ENCODE measurements at regions not wholly inside any gene's neighbourhood (a gene's known extent, or its start where the extent isn't known, plus 50 kb on each side); places are given as distances from the start of the nearest gene placed in this dataset.
"Not testable (repeated sequence)": the region's sequence is repeated elsewhere in the genome, so short reads cannot be mapped to it uniquely, and the experiment has no call there.

DNA sequence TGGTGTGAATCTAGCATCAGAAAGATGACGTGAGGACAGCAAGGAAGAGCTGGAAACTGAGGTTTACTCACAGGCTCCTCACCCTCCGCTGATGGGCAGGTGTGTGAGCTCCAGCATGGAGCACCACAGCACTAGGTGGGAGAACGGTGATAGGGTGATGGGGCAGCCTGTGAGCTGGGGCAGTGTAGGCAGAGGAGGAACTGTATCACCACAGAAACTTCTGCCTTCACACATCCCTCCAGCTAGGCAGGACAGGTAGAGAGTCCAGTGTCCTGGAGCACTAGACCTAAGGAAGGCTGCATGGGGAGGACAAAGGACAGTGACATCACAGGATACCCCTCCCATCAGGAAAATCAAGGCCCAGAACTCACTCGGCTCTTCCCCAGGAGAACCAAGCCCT, 241.8 kb upstream of the PRSS58 start:
- Histone ChIP-seq H3K27me3 (no peaks in the 10 kb centered on the region), H3K27ac (no peak overlapping the region), H3K4me1 (peaks cover 0 to 20% (median 0%) of the 10 kb centered on the region in 4 donors), H3K4me3 (no peak overlapping the region), H3K9me3 (no peaks in the 10 kb centered on the region), H3K36me3 (no peaks in the 10 kb centered on the region)
- DNase-seq (ENCODE audit: low spot score in 2 of 2) = no peak
- WGBS, 2 donors = 67 to 77% methylated on average over 4 of the region's 4 CpGs
- TF ChIP-seq EP300 (IDR thresholded peaks at IDR 0.05) (no peak), POLR2A (IDR thresholded peaks at IDR 0.05) (no peak)
- TF ChIP-seq, protein P1, sequence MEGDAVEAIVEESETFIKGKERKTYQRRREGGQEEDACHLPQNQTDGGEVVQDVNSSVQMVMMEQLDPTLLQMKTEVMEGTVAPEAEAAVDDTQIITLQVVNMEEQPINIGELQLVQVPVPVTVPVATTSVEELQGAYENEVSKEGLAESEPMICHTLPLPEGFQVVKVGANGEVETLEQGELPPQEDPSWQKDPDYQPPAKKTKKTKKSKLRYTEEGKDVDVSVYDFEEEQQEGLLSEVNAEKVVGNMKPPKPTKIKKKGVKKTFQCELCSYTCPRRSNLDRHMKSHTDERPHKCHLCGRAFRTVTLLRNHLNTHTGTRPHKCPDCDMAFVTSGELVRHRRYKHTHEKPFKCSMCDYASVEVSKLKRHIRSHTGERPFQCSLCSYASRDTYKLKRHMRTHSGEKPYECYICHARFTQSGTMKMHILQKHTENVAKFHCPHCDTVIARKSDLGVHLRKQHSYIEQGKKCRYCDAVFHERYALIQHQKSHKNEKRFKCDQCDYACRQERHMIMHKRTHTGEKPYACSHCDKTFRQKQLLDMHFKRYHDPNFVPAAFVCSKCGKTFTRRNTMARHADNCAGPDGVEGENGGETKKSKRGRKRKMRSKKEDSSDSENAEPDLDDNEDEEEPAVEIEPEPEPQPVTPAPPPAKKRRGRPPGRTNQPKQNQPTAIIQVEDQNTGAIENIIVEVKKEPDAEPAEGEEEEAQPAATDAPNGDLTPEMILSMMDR (IDR thresholded peaks at IDR 0.05) = no peak

- no peak for DNase-seq (ENCODE audit: low spot score in 2 of 2)
- no peak overlapping the region for H3K4me3 ChIP-seq
- H3K27ac ChIP-seq = no peak overlapping the region
- no peaks in the 10 kb centered on the region for H3K36me3 ChIP-seq
- 71 to 88% methylated on average over 1 of the region's 1 CpG for WGBS, 2 donors
- no peaks in the 10 kb centered on the region for H3K9me3 ChIP-seq
- no peaks in the 10 kb centered on the region for H3K27me3 ChIP-seq
- TF ChIP-seq POLR2A (IDR thresholded peaks at IDR 0.05) (no peak), EP300 (IDR thresholded peaks at IDR 0.05) (no peak)
- TF ChIP-seq, protein P1 (IDR thresholded peaks at IDR 0.05) = no peak
- peaks cover 0 to 20% (median 0%) of the 10 kb centered on the region in 4 donors for H3K4me1 ChIP-seq
Measured at GRCh38 chr7:142498364-142498763, 240.5 kb upstream of the PRSS58 start.

- WGBS, 2 donors = 14 to 17% methylated on average over 8 of the region's 8 CpGs
- no peaks in the 10 kb centered on the region for H3K27me3 ChIP-seq
- no peak for DNase-seq (ENCODE audit: low spot score in 2 of 2)
- H3K4me1 ChIP-seq = peaks cover 0 to 20% (median 0%) of the 10 kb centered on the region in 4 donors
- TF ChIP-seq POLR2A (IDR thresholded peaks at IDR 0.05) (no peak), EP300 (IDR thresholded peaks at IDR 0.05) (no peak)
- TF ChIP-seq, protein P1 (IDR thresholded peaks at IDR 0.05) = peak; percentile 42 to 71 (median 57)
- H3K27ac ChIP-seq = no peak overlapping the region
- H3K4me3 ChIP-seq = no peak overlapping the region
- no peaks in the 10 kb centered on the region for H3K36me3 ChIP-seq
- H3K9me3 ChIP-seq = no peaks in the 10 kb centered on the region
Measured at GRCh38 chr7:142496545-142496991, 238.7 kb upstream of the PRSS58 start.

DNA sequence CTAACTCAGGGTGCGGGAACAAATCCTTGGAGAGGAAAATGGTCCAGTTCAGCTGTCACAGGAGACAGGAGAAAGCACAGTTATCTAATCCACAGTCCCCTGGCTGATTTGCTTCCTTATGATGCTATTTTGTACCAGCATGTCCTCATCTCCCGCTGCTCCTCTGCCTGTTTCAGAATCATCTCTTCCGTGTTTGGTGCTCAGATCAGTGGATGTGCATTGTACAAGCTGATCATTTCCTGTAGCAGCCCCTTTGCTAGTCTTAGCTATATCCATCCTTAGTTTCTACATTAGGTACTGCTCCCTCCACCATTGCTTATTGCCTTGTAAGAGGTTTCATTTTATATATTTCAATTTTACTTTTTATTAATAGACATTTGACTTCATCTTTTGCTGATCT, 238.0 kb upstream of the PRSS58 start:
- H3K4me3 ChIP-seq; H3K9me3 ChIP-seq; H3K27ac ChIP-seq; DNase-seq (ENCODE audit: low spot score in 2 of 2); H3K36me3 ChIP-seq; H3K27me3 ChIP-seq: not testable (repeated sequence)
- H3K4me1 ChIP-seq = peaks cover 0 to 20% (median 0%) of the 10 kb centered on the region in 4 donors
- 60% methylated on average over 3 of the region's 3 CpGs for WGBS, 2 donors

- not testable (repeated sequence) for H3K27ac ChIP-seq; DNase-seq (ENCODE audit: low spot score in 2 of 2); H3K9me3 ChIP-seq
Measured at GRCh38 chr7:142495301-142495700, 237.4 kb upstream of the PRSS58 start.

GRCh38 chr7:142494021-142494420, 236.2 kb upstream of the PRSS58 start:
- no peak for TF ChIP-seq POLR2A (IDR thresholded peaks at IDR 0.05)
- TF ChIP-seq, protein P1 (IDR thresholded peaks at IDR 0.05) = no peak
- no peak for TF ChIP-seq EP300 (IDR thresholded peaks at IDR 0.05)
- Histone ChIP-seq H3K9me3 (no peaks in the 10 kb centered on the region), H3K4me1 (peaks cover 0 to 20% (median 0%) of the 10 kb centered on the region in 4 donors), H3K27me3 (no peaks in the 10 kb centered on the region), H3K4me3 (no peak overlapping the region), H3K27ac (no peak overlapping the region), H3K36me3 (no peaks in the 10 kb centered on the region)
- DNase-seq (ENCODE audit: low spot score in 2 of 2) = no peak
- WGBS, 2 donors = 67% methylated on average over 2 of the region's 2 CpGs

More at GRCh38 chr7:142495301-142495700, 237.4 kb upstream of the PRSS58 start:
- not testable (repeated sequence) for H3K27me3 ChIP-seq, H3K4me3 ChIP-seq, H3K36me3 ChIP-seq
- peaks cover 0 to 20% (median 0%) of the 10 kb centered on the region in 4 donors for H3K4me1 ChIP-seq

Data from tibial nerve (tissue), 4 donors.